ENCODE measurements at regions not wholly inside any gene's neighbourhood (a gene's known extent, or its start where the extent isn't known, plus 50 kb on each side); places are given as distances from the start of the nearest gene placed in this dataset.

DNA sequence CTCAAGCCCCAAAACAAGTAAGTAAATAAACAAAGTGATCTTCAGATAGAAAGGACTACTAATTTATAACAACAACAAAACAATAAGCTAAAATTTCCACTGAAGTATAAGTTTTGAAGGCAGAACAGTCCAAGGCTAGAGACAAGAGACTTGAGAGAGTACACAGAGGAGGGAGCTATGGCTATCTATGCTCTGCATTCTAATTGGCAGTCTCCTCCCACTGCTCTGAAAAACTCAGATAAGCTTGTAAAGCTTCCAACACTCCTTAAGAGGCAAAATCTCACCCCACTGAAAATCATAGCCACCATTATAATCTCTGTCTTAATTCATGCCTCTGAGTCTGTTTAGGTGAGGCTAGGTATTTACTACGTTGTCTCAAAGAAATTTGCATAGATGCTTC is 714.6 kb upstream of the LRATD1 start:
- Histone ChIP-seq H3K4me3 (no peak overlapping the region), H3K4me1 (no peaks in the 10 kb centered on the region), H3K27me3 (no peaks in the 10 kb centered on the region), H3K27ac (no peak overlapping the region), H3K9me3 (no peaks in the 10 kb centered on the region), H3K36me3 (ENCODE audit: low read depth, missing control alignments) (no peaks in the 10 kb centered on the region)
- DNase-seq = no peak
- 78 to 89% methylated on average over 1 of the region's 1 CpG for WGBS, 2 donors
- no peak for TF ChIP-seq POLR2A (IDR thresholded peaks at IDR 0.05)
- TF ChIP-seq, protein P1, sequence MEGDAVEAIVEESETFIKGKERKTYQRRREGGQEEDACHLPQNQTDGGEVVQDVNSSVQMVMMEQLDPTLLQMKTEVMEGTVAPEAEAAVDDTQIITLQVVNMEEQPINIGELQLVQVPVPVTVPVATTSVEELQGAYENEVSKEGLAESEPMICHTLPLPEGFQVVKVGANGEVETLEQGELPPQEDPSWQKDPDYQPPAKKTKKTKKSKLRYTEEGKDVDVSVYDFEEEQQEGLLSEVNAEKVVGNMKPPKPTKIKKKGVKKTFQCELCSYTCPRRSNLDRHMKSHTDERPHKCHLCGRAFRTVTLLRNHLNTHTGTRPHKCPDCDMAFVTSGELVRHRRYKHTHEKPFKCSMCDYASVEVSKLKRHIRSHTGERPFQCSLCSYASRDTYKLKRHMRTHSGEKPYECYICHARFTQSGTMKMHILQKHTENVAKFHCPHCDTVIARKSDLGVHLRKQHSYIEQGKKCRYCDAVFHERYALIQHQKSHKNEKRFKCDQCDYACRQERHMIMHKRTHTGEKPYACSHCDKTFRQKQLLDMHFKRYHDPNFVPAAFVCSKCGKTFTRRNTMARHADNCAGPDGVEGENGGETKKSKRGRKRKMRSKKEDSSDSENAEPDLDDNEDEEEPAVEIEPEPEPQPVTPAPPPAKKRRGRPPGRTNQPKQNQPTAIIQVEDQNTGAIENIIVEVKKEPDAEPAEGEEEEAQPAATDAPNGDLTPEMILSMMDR (IDR thresholded peaks at IDR 0.05) = no peak
- intact Hi-C loops (cut with DNase I; ENCODE audit: low total_unique reads) = no loop called here

DNA sequence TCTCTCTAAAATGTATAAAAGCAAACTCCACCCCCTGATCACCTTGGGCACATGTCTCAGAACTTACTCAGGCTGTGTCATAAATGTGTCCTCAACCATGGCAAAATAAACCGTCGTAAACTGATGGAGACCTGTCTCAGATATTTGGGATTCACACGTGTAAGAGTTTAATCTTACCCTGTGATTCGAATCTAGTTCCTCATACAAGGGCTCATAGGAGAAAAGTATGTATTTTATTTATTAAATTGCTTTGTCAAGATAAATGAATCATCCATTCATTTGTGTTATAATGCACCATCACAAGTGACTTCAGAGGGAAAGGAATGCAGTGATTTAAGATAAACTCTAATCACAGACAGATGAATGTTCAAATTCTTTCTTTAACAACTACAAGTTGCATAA is 712.5 kb upstream of the LRATD1 start:
- WGBS, 2 donors = 85 to 87% methylated on average over 4 of the region's 4 CpGs
- no peaks in the 10 kb centered on the region for H3K4me1 ChIP-seq

DNA sequence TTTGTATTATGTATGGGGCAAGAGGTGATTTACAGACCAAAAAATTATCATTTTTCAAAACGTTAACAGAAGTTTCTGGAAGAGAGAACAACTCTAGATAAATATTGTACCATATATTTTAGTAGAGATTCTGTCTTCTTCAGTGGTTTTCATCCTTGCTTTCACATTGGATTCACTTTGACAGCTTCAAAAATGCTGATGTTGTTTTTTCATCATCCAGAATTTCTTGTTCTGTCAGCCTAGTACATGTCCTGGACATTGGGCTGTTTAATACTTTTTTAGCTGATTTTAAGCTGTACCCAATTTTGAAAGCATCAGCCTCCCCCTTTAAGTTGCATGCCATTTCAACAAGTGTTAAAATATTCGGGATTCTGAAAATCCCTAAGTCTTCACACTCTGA is 711.3 kb upstream of the LRATD1 start:
- TF ChIP-seq, protein P1 (IDR thresholded peaks at IDR 0.05) = no peak
- no peak for TF ChIP-seq POLR2A (IDR thresholded peaks at IDR 0.05)
- Histone ChIP-seq H3K27ac (no peak overlapping the region), H3K36me3 (ENCODE audit: low read depth, missing control alignments) (no peaks in the 10 kb centered on the region), H3K27me3 (no peaks in the 10 kb centered on the region), H3K4me1 (no peaks in the 10 kb centered on the region), H3K9me3 (no peaks in the 10 kb centered on the region), H3K4me3 (no peak overlapping the region)
- intact Hi-C loops (cut with DNase I; ENCODE audit: low total_unique reads) = no loop called here
- DNase-seq = no peak
- WGBS, 2 donors = 83 to 89% methylated on average over 2 of the region's 2 CpGs

More for the DNA sequence above, 712.5 kb upstream of the LRATD1 start:
- no peaks in the 10 kb centered on the region for H3K27me3 ChIP-seq
- H3K36me3 ChIP-seq (ENCODE audit: low read depth, missing control alignments) = no peaks in the 10 kb centered on the region
- no peak for DNase-seq
- intact Hi-C loops (cut with DNase I; ENCODE audit: low total_unique reads) = no loop called here
- H3K9me3 ChIP-seq = no peaks in the 10 kb centered on the region
- H3K4me3 ChIP-seq = no peak overlapping the region
- H3K27ac ChIP-seq = no peak overlapping the region
- TF ChIP-seq, protein P1 (IDR thresholded peaks at IDR 0.05) = no peak
- no peak for TF ChIP-seq POLR2A (IDR thresholded peaks at IDR 0.05)

DNA sequence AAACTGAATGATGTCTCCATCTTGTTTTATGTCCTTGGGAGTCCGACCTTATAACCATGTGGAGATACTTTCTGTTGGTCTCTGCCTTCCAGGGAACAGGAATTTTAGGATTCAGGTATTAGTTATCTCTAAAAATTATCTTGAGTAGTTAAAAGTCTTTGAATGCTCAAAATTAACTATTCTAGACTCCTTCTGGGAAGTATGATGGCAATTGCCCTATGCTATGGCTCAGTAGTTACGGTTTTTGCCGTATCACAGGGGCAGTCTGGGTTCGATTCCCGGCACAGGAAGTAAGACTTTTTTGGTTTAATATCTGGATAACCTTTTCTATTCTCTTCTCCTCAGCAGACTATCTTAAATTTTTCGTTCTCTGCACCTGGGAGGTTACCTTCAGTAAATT is 708.7 kb upstream of the LRATD1 start:
- no peaks in the 10 kb centered on the region for H3K4me1 ChIP-seq
- 91 to 93% methylated on average over 6 of the region's 6 CpGs for WGBS, 2 donors
- H3K27me3 ChIP-seq = no peaks in the 10 kb centered on the region
- no peaks in the 10 kb centered on the region for H3K9me3 ChIP-seq
- H3K4me3 ChIP-seq = no peak overlapping the region
- DNase-seq = no peak
- no peak for TF ChIP-seq POLR2A (IDR thresholded peaks at IDR 0.05)
- TF ChIP-seq, protein P1 (IDR thresholded peaks at IDR 0.05) = no peak
- H3K27ac ChIP-seq = no peak overlapping the region
- no peaks in the 10 kb centered on the region for H3K36me3 ChIP-seq (ENCODE audit: low read depth, missing control alignments)
- intact Hi-C loops (cut with DNase I; ENCODE audit: low total_unique reads) = no loop called here

DNA sequence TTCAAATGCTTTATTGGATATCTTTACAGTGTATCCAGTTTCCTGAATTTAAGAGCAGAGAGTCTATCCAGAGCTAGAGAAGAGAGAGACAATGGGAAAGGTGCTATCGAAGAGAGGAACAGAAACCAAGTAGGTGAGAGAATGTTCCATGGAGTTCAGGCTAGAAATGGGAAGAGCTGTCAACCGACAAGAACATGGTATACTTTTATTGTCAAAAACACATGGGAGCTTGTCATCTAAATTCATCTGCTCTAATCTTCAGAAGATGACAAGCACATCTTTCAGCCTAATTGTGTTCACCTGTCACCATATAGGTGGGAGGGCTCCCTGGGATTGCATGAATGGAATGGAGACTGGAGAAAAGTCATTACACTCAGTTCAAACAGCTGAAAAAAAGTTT is 690.4 kb upstream of the LRATD1 start:
- no peak for DNase-seq
- no peaks in the 10 kb centered on the region for H3K27me3 ChIP-seq
- no peak overlapping the region for H3K4me3 ChIP-seq
- WGBS, 2 donors = 80 to 83% methylated on average over 2 of the region's 2 CpGs
- H3K36me3 ChIP-seq (ENCODE audit: low read depth, missing control alignments) = no peaks in the 10 kb centered on the region
- H3K4me1 ChIP-seq = no peaks in the 10 kb centered on the region
- no peak overlapping the region for H3K27ac ChIP-seq
- TF ChIP-seq POLR2A (IDR thresholded peaks at IDR 0.05) = no peak
- TF ChIP-seq, protein P1 (IDR thresholded peaks at IDR 0.05) = no peak
- intact Hi-C loops (cut with DNase I; ENCODE audit: low total_unique reads) = no loop called here
- no peaks in the 10 kb centered on the region for H3K9me3 ChIP-seq

Measured in testis (tissue), 2 donors.